ENCODE measurements at regions not wholly inside any gene's neighbourhood (a gene's known extent, or its start where the extent isn't known, plus 50 kb on each side); places are given as distances from the start of the nearest gene placed in this dataset.

- Histone ChIP-seq H3K36me3 (ENCODE audit: control insufficient read depth in 2 of 2, extremely low read depth in 1 of 2, insufficient read depth in 2 of 2, low read length in 2 of 2) (no peaks in the 10 kb centered on the region), H3K4me1 (ENCODE audit: control insufficient read depth, extremely low read depth, insufficient read depth, low read length) (no peaks in the 10 kb centered on the region), H4K20me1 (replicated peaks; ENCODE audit: control insufficient read depth, extremely low read depth, insufficient read depth, low read length) (no peaks in the 10 kb centered on the region), H3K27ac (ENCODE audit: insufficient read depth, low read depth, low read length) (no peak overlapping the region), H3K4me2 (ENCODE audit: insufficient read depth, low read length) (no peak overlapping the region), H3K79me2 (ENCODE audit: control insufficient read depth, insufficient read depth, low read length) (no peaks in the 10 kb centered on the region), H3K9ac (replicated peaks; ENCODE audit: extremely low read depth, insufficient read depth, low read length) (no peak overlapping the region), H2AFZ (ENCODE audit: low read depth, low read length) (no peak overlapping the region), H3K4me3 (replicated peaks in 1 of 3; ENCODE audit: insufficient read depth in 1 of 3, low read depth in 1 of 3, low read length in 3 of 3) (no peak overlapping the region), H3K27me3 (ENCODE audit: control insufficient read depth in 2 of 2, insufficient read depth in 2 of 2, low read length in 2 of 2) (no peaks in the 10 kb centered on the region), H3K9me3 (replicated peaks; ENCODE audit: control insufficient read depth, insufficient read depth, low read length) (no peaks in the 10 kb centered on the region), H3K9me1 (replicated peaks; ENCODE audit: control insufficient read depth, extremely low read depth, insufficient read depth, low read length) (no peaks in the 10 kb centered on the region)
- CTCF ChIA-PET: no interaction called here
- POLR2A ChIA-PET: no interaction called here
- TF ChIP-seq FOS (IDR thresholded peaks at IDR 0.05; ENCODE audit: borderline replicate concordance, insufficient read depth, low read length): no peak
- TF ChIP-seq MAX (IDR thresholded peaks at IDR 0.05; ENCODE audit: insufficient read depth, insufficient read length): no peak
- no peak for TF ChIP-seq POLR2A (IDR thresholded peaks at IDR 0.05; ENCODE audit: low read depth, low read length)
- TF ChIP-seq POLR2AphosphoS5 (IDR thresholded peaks at IDR 0.05; ENCODE audit: insufficient read depth, low read depth, low read length): no peak
- TF ChIP-seq CTCF (IDR thresholded peaks at IDR 0.05; ENCODE audit: extremely low read depth in 1 of 2, insufficient read depth in 1 of 2, low read depth in 1 of 2, low read length in 2 of 2): no peak
- no peak for TF ChIP-seq EZH2 (IDR thresholded peaks at IDR 0.05; ENCODE audit: borderline replicate concordance, low read depth, low read length, severe bottlenecking)
- TF ChIP-seq MYC (IDR thresholded peaks at IDR 0.05; ENCODE audit: low read depth, low read length): no peak
- no peak for TF ChIP-seq GATA2 (IDR thresholded peaks at IDR 0.05; ENCODE audit: insufficient read depth, insufficient read length, low read depth, low read length)
- TF ChIP-seq JUN (IDR thresholded peaks at IDR 0.05; ENCODE audit: borderline replicate concordance, insufficient read depth, insufficient read length, low read depth): no peak
- no peak for FAIRE-seq
- intact Hi-C loops (cut with micrococcal nuclease) (loop anchor here (5.0 kb wide), 3 partner anchors 129 to 591 kb away; no protein-coding TSS in a partner anchor), dilution Hi-C loops (cut with MboI; ENCODE audit: extremely low pct_ligation_motif_present, low sequenced_read_pairs) (no loop called here)
- DNase-seq (ENCODE audit: low read depth, low spot score): no peak
- no TSS peak for BruUV-seq (replicated peaks)
Observed at GRCh38 chr4:72888331-72888730, 181.2 kb downstream of the COX18 start.
